Ovary (tissue), 3 donors: ENCODE measurements at regions not wholly inside any gene's neighbourhood (a gene's known extent, or its start where the extent isn't known, plus 50 kb on each side); places are given as distances from the start of the nearest gene placed in this dataset.

ENCODE experiments used
- EP300 ChIP-seq: sonication (generic); formaldehyde crosslinking; IDR thresholded peaks from one replicate; pipeline ENCODE4 v1.6.1; 2017; ENCODE audit warnings: antibody characterized with exemption
- POLR2A ChIP-seq: fragments of 450-650 bp; IDR thresholded peaks from one replicate; pipeline ENCODE4 v1.6.1; 2017; ENCODE audit warnings: antibody characterized with exemption, mild to moderate bottlenecking, moderate library complexity
- TF ChIP-seq, protein P1 (sequence below), 3 donors: fragments of 450-650 bp in 2 of 3; fragments of 200-600 bp in 1 of 3; IDR thresholded peaks; one replicate each; pipeline versions ENCODE4 v1.5.1 to v1.8.0; 2016 to 2022; ENCODE audit warnings: antibody characterized with exemption in 3 of 3, mild to moderate bottlenecking in 1 of 3
- donor health status: DM: no; HTN: no; CAD: no.

DNA sequence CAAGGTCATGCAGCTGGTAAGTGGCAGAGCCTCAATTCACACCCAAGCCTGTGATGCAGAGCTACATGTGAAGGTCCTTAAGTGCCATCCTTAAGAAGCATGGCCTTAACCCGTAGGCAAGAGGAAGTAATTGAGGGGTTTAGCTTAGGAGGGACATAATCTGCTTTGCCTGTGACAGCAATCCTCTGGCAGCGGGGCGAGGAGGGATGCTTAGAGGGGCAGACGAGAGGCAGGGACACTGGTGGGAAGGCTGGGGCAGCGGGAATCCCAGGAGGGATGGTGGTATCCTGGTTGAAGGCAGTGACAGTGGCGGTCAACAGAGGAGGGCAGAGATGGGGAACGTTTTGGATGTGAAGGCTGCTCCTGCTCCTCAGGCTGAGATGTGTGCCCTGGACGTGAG is 88.1 kb downstream of the EFNB1 start:
- TF ChIP-seq, protein P1, sequence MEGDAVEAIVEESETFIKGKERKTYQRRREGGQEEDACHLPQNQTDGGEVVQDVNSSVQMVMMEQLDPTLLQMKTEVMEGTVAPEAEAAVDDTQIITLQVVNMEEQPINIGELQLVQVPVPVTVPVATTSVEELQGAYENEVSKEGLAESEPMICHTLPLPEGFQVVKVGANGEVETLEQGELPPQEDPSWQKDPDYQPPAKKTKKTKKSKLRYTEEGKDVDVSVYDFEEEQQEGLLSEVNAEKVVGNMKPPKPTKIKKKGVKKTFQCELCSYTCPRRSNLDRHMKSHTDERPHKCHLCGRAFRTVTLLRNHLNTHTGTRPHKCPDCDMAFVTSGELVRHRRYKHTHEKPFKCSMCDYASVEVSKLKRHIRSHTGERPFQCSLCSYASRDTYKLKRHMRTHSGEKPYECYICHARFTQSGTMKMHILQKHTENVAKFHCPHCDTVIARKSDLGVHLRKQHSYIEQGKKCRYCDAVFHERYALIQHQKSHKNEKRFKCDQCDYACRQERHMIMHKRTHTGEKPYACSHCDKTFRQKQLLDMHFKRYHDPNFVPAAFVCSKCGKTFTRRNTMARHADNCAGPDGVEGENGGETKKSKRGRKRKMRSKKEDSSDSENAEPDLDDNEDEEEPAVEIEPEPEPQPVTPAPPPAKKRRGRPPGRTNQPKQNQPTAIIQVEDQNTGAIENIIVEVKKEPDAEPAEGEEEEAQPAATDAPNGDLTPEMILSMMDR (IDR thresholded peaks at IDR 0.05), result no peak
- no peak for TF ChIP-seq POLR2A
- no peak for TF ChIP-seq EP300
